C4-2B (cell line): ENCODE measurements at regions not wholly inside any gene's neighbourhood (a gene's known extent, or its start where the extent isn't known, plus 50 kb on each side); places are given as distances from the start of the nearest gene placed in this dataset.

Experiments used
- ZFX ChIP-seq: fragments of 450-650 bp; IDR thresholded peaks from 2 replicates; pipeline ENCODE4 v1.6.1; 2017
- TF ChIP-seq, protein P1 (sequence below): fragments of 450-650 bp; conservative IDR thresholded peaks from 2 replicates; pipeline ENCODE4 v1.5.1; 2017; ENCODE audit warnings: mild to moderate bottlenecking

GRCh38 chr2:122266636-122267035 is 511.2 kb downstream of the TSN start:
- TF ChIP-seq, protein P1, sequence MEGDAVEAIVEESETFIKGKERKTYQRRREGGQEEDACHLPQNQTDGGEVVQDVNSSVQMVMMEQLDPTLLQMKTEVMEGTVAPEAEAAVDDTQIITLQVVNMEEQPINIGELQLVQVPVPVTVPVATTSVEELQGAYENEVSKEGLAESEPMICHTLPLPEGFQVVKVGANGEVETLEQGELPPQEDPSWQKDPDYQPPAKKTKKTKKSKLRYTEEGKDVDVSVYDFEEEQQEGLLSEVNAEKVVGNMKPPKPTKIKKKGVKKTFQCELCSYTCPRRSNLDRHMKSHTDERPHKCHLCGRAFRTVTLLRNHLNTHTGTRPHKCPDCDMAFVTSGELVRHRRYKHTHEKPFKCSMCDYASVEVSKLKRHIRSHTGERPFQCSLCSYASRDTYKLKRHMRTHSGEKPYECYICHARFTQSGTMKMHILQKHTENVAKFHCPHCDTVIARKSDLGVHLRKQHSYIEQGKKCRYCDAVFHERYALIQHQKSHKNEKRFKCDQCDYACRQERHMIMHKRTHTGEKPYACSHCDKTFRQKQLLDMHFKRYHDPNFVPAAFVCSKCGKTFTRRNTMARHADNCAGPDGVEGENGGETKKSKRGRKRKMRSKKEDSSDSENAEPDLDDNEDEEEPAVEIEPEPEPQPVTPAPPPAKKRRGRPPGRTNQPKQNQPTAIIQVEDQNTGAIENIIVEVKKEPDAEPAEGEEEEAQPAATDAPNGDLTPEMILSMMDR: no peak
- TF ChIP-seq ZFX: no peak
